ENCODE measurements at regions not wholly inside any gene's neighbourhood (a gene's known extent, or its start where the extent isn't known, plus 50 kb on each side); places are given as distances from the start of the nearest gene placed in this dataset.

- H3K4me3 Mint-ChIP-seq (ENCODE audit: low read depth, unreplicated experiment): no peak overlapping the region
- DNase-seq: no peak
- H3K27me3 Mint-ChIP-seq (ENCODE audit: unreplicated experiment): no peaks in the 10 kb centered on the region
- CTCF ChIA-PET: no interaction called here
- H3K4me1 Mint-ChIP-seq (ENCODE audit: low read depth, unreplicated experiment): no peaks in the 10 kb centered on the region
- no TSS peak for BruUV-seq (replicated peaks)
- H3K9me3 Mint-ChIP-seq (ENCODE audit: low read depth, unreplicated experiment): peaks cover 3% of the 10 kb centered on the region
- H3K36me3 Mint-ChIP-seq (ENCODE audit: insufficient read depth, unreplicated experiment): no peaks in the 10 kb centered on the region
- intact Hi-C loops (cut with micrococcal nuclease; ENCODE audit: unreplicated experiment): no loop called here
- TF ChIP-seq CTCF (IDR thresholded peaks at IDR 0.05; ENCODE audit: unreplicated experiment): no peak
- no peak overlapping the region for H3K27ac Mint-ChIP-seq (ENCODE audit: unreplicated experiment)
These were observed 145.9 kb upstream of the SPACA7 start for GRCh38 chr13:112229992-112230872.

DNA sequence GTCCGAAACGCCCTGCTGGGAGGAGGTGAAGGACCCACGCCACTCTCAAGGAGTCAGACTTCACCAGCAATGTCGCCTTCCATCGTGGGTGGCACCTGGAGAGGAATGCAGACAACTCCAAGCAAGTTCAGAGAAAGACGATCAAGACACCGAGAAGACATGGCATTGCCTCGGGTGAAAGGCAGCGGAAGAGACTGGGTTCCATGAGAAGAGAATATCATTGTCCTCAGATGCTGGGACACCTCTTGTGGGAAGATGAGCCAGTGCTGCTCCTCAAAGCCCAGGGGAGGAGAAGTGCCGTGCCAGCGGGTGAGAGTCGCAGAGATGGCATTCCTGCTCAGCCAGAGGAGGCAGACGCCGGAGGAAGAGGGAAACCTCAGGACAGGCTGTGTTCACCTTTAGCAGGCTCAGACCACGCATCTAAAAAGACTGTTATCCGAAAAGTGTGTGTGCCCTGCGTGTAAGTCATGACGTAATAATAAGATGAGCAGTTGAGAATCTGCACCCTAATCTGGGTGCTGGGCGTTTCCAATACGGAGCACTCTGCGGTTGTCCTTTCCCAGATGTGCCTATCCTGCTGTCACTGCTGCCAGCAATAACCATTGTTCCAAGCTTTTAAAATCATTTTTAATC lies 144.6 kb upstream of the SPACA7 start:
- no TSS peak for BruUV-seq (replicated peaks)
- TF ChIP-seq CTCF (IDR thresholded peaks at IDR 0.05; ENCODE audit: unreplicated experiment): no peak
- H3K27ac Mint-ChIP-seq (ENCODE audit: unreplicated experiment): no peak overlapping the region
- DNase-seq: no peak
- H3K9me3 Mint-ChIP-seq (ENCODE audit: low read depth, unreplicated experiment): peaks cover 3% of the 10 kb centered on the region
- no peaks in the 10 kb centered on the region for H3K27me3 Mint-ChIP-seq (ENCODE audit: unreplicated experiment)
- CTCF ChIA-PET: no interaction called here
- no peaks in the 10 kb centered on the region for H3K4me1 Mint-ChIP-seq (ENCODE audit: low read depth, unreplicated experiment)
- H3K36me3 Mint-ChIP-seq (ENCODE audit: insufficient read depth, unreplicated experiment): no peaks in the 10 kb centered on the region
- H3K4me3 Mint-ChIP-seq (ENCODE audit: low read depth, unreplicated experiment): no peak overlapping the region
- intact Hi-C loops (cut with micrococcal nuclease; ENCODE audit: unreplicated experiment): no loop called here

DNA sequence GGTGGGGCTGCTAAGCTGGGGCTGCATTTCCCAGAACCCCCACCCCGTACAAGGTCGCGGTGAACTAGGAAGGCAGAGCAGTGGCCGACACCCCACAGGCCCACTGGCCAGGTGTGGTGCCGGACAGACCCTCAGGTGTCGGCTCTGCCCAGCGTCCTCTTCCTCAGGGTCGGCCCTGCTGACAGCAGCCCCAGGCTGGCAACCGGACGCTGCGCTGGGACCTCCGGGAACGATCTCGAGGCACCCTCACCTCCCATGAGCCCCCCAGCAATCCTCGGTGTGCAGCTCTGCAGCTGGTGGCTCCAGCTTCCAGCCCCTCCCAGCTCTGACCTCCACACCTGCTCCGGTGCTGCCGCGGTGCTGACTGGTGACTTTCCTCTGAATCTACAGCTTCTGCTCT lies 142.9 kb upstream of the SPACA7 start:
- CTCF ChIA-PET: no interaction called here
- no peak for DNase-seq
- Mint-ChIP-seq H3K36me3 (ENCODE audit: insufficient read depth, unreplicated experiment) (no peaks in the 10 kb centered on the region), H3K4me1 (ENCODE audit: low read depth, unreplicated experiment) (no peaks in the 10 kb centered on the region), H3K27ac (ENCODE audit: unreplicated experiment) (no peak overlapping the region), H3K9me3 (ENCODE audit: low read depth, unreplicated experiment) (peaks cover 3% of the 10 kb centered on the region), H3K27me3 (ENCODE audit: unreplicated experiment) (no peaks in the 10 kb centered on the region), H3K4me3 (ENCODE audit: low read depth, unreplicated experiment) (no peak overlapping the region)
- no TSS peak for BruUV-seq (replicated peaks)
- TF ChIP-seq CTCF (IDR thresholded peaks at IDR 0.05; ENCODE audit: unreplicated experiment): no peak
- intact Hi-C loops (cut with micrococcal nuclease; ENCODE audit: unreplicated experiment): no loop called here

GRCh38 chr13:112233716-112234115 lies 142.4 kb upstream of the SPACA7 start:
- intact Hi-C loops (cut with micrococcal nuclease; ENCODE audit: unreplicated experiment): no loop called here
- H3K36me3 Mint-ChIP-seq (ENCODE audit: insufficient read depth, unreplicated experiment): no peaks in the 10 kb centered on the region
- no peak for TF ChIP-seq CTCF (IDR thresholded peaks at IDR 0.05; ENCODE audit: unreplicated experiment)
- BruUV-seq (replicated peaks): no TSS peak
- H3K4me3 Mint-ChIP-seq (ENCODE audit: low read depth, unreplicated experiment): no peak overlapping the region
- H3K4me1 Mint-ChIP-seq (ENCODE audit: low read depth, unreplicated experiment): no peaks in the 10 kb centered on the region
- H3K27me3 Mint-ChIP-seq (ENCODE audit: unreplicated experiment): no peaks in the 10 kb centered on the region
- CTCF ChIA-PET: no interaction called here
- DNase-seq: no peak
- peaks cover 3% of the 10 kb centered on the region for H3K9me3 Mint-ChIP-seq (ENCODE audit: low read depth, unreplicated experiment)
- H3K27ac Mint-ChIP-seq (ENCODE audit: unreplicated experiment): no peak overlapping the region

Data from Calu3 (cell line).